ENCODE measurements at regions not wholly inside any gene's neighbourhood (a gene's known extent, or its start where the extent isn't known, plus 50 kb on each side); places are given as distances from the start of the nearest gene placed in this dataset.

GRCh38 chr14:55955175-55955574, 163.0 kb upstream of the PELI2 start:
- TF ChIP-seq POLR2AphosphoS5 (IDR thresholded peaks at IDR 0.05) (no peak), CTCF (IDR thresholded peaks at IDR 0.05) (no peak), EP300 (IDR thresholded peaks at IDR 0.05; ENCODE audit: low read depth) (no peak), POLR2A (IDR thresholded peaks at IDR 0.05) (no peak)
